ENCODE measurements at regions not wholly inside any gene's neighbourhood (a gene's known extent, or its start where the extent isn't known, plus 50 kb on each side); places are given as distances from the start of the nearest gene placed in this dataset.

DNA sequence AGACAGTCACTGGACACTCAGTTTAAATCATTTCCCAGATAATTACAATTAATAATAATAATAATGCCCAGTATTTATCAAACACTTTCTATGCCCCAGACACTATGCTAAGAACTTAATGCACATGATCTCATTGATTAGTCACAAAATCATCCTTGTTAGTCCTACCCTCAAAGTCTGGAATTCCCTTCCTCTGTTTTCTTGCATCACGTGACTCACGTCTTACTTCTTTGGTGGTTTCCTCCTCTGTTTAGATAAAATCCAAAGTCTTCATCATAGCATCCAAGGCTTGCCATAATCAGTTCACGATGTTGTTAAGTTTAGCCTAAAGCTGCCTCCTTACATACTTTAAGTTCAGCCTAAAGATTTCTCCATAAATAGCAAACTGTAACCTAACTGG, 471.9 kb downstream of the PMP22 start:
- no peaks in the 10 kb centered on the region for H3F3A ChIP-seq (ENCODE audit: low read depth)
- H3K79me2 ChIP-seq (ENCODE audit: low read depth): no peaks in the 10 kb centered on the region
- no peak overlapping the region for H3K27ac Mint-ChIP-seq
- no peak overlapping the region for H3K9ac ChIP-seq
- TF ChIP-seq, protein P1, sequence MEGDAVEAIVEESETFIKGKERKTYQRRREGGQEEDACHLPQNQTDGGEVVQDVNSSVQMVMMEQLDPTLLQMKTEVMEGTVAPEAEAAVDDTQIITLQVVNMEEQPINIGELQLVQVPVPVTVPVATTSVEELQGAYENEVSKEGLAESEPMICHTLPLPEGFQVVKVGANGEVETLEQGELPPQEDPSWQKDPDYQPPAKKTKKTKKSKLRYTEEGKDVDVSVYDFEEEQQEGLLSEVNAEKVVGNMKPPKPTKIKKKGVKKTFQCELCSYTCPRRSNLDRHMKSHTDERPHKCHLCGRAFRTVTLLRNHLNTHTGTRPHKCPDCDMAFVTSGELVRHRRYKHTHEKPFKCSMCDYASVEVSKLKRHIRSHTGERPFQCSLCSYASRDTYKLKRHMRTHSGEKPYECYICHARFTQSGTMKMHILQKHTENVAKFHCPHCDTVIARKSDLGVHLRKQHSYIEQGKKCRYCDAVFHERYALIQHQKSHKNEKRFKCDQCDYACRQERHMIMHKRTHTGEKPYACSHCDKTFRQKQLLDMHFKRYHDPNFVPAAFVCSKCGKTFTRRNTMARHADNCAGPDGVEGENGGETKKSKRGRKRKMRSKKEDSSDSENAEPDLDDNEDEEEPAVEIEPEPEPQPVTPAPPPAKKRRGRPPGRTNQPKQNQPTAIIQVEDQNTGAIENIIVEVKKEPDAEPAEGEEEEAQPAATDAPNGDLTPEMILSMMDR (IDR thresholded peaks at IDR 0.05): no peak
- TF ChIP-seq EZH2phosphoT487 (IDR thresholded peaks at IDR 0.05): no peak
- no peaks in the 10 kb centered on the region for H3K27me3 ChIP-seq
- DNase-seq (ENCODE audit: low spot score): no peak
- H3K4me2 ChIP-seq: no peak overlapping the region
- peaks cover 12% of the 10 kb centered on the region for H3K4me1 ChIP-seq
- no peak overlapping the region for H3K4me3 Mint-ChIP-seq
- H3K27ac ChIP-seq: no peak overlapping the region
- H2AFZ ChIP-seq (replicated peaks): no peak overlapping the region
- no peaks in the 10 kb centered on the region for H3K36me3 ChIP-seq
- H4K20me1 ChIP-seq (ENCODE audit: low read depth): no peaks in the 10 kb centered on the region
- H3K9me3 Mint-ChIP-seq: peaks cover under 1% of the 10 kb centered on the region
- H3K36me3 Mint-ChIP-seq: no peaks in the 10 kb centered on the region
- no peaks in the 10 kb centered on the region for H3K27me3 Mint-ChIP-seq (ENCODE audit: insufficient read depth, low read depth)
- H3K9me3 ChIP-seq (ENCODE audit: low read depth): no peaks in the 10 kb centered on the region
- H3K4me3 ChIP-seq: no peak overlapping the region
- H3K4me1 Mint-ChIP-seq: peaks cover 24% of the 10 kb centered on the region

DNA sequence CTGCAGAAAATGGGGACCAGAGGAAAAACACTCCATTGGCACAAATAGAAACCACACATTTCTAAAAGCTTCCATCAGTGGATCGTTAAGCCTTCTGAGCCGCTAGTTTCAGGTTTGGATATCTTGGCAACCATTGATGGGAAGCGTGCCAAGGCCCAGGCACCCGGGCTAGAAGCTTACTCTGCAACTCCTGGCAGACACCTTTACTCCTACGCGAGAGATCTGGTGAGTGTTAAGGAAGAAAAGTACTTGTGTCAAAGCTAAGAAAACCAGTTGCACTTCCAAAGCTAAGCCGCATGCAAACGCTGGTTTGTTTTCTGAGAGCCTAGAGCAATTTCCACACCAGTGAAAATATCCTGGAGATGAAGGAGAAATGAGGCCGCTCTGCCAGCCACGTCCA, 472.4 kb downstream of the PMP22 start:
- Histone ChIP-seq H3F3A (ENCODE audit: low read depth) (no peaks in the 10 kb centered on the region), H3K9ac (no peak overlapping the region), H2AFZ (replicated peaks) (no peak overlapping the region), H3K4me3 (no peak overlapping the region), H3K27me3 (no peaks in the 10 kb centered on the region), H3K9me3 (ENCODE audit: low read depth) (no peaks in the 10 kb centered on the region), H3K36me3 (no peaks in the 10 kb centered on the region), H3K4me1 (peaks cover 12% of the 10 kb centered on the region), H4K20me1 (ENCODE audit: low read depth) (no peaks in the 10 kb centered on the region), H3K79me2 (ENCODE audit: low read depth) (no peaks in the 10 kb centered on the region), H3K27ac (no peak overlapping the region), H3K4me2 (no peak overlapping the region)
- DNase-seq (ENCODE audit: low spot score): no peak
- peaks cover 3% of the 10 kb centered on the region for H3K9me3 Mint-ChIP-seq
- H3K27me3 Mint-ChIP-seq (ENCODE audit: insufficient read depth, low read depth): no peaks in the 10 kb centered on the region
- H3K4me1 Mint-ChIP-seq: peaks cover 24% of the 10 kb centered on the region
- no peaks in the 10 kb centered on the region for H3K36me3 Mint-ChIP-seq
- H3K4me3 Mint-ChIP-seq: no peak overlapping the region
- H3K27ac Mint-ChIP-seq: no peak overlapping the region
- TF ChIP-seq EZH2 (IDR thresholded peaks at IDR 0.05) (no peak), EZH2phosphoT487 (IDR thresholded peaks at IDR 0.05) (no peak)
- TF ChIP-seq, protein P1 (IDR thresholded peaks at IDR 0.05): no peak

DNA sequence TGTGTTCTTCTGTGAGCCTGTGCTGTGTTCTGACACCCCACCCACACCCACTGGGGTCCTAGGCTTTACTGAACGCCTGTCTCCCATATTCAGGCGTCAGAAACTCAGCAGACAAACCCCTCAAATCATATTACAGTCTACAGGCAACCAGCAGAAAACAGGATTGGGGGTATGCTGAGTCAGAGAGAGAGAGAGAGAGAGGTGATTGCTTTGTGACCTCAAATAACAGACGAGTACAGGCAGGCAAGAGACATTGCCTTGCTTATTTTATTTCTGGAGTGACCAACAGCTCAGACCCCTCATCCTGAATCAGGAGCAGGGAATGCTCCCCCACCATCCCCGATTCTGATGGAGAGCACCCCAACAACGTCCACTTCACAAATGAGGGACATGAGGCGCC, 473.9 kb downstream of the PMP22 start:
- Histone ChIP-seq H3K9me3 (ENCODE audit: low read depth) (no peaks in the 10 kb centered on the region), H3K4me1 (peaks cover 4% of the 10 kb centered on the region), H4K20me1 (ENCODE audit: low read depth) (no peaks in the 10 kb centered on the region), H3K79me2 (ENCODE audit: low read depth) (no peaks in the 10 kb centered on the region), H2AFZ (replicated peaks) (no peak overlapping the region), H3K4me2 (no peak overlapping the region), H3K27me3 (no peaks in the 10 kb centered on the region), H3F3A (ENCODE audit: low read depth) (no peaks in the 10 kb centered on the region), H3K27ac (no peak overlapping the region), H3K4me3 (no peak overlapping the region), H3K9ac (no peak overlapping the region), H3K36me3 (no peaks in the 10 kb centered on the region)
- H3K4me3 Mint-ChIP-seq: no peak overlapping the region
- no peak for DNase-seq (ENCODE audit: low spot score)
- no peaks in the 10 kb centered on the region for H3K27me3 Mint-ChIP-seq (ENCODE audit: insufficient read depth, low read depth)
- TF ChIP-seq EZH2phosphoT487 (IDR thresholded peaks at IDR 0.05) (no peak), EZH2 (IDR thresholded peaks at IDR 0.05) (no peak)
- TF ChIP-seq, protein P1 (IDR thresholded peaks at IDR 0.05): no peak
- H3K36me3 Mint-ChIP-seq: no peaks in the 10 kb centered on the region
- no peak overlapping the region for H3K27ac Mint-ChIP-seq
- H3K4me1 Mint-ChIP-seq: peaks cover 22% of the 10 kb centered on the region
- peaks cover 3% of the 10 kb centered on the region for H3K9me3 Mint-ChIP-seq

DNA sequence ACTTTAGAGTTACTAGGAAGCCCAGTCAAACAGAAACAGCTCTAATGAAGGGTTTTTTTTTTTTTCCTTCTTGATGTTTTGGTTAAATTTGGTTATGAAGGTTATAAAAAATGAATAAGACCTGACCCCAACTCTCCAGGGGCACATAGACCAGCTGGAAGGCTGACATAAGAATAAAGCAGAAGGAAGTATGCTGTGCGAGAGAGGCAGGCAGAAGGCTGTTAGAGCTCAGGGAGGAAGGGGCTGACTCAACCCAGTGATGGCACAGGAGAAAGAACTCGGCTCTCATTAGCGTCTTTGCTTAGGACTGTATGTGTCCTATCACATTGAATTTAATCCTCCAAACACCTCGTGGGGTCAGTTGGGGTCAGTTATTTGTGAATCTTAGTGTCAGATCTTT, 474.6 kb downstream of the PMP22 start:
- Histone ChIP-seq H3K9me3 (ENCODE audit: low read depth) (no peaks in the 10 kb centered on the region), H3F3A (ENCODE audit: low read depth) (no peaks in the 10 kb centered on the region)

More for the DNA sequence above, 474.6 kb downstream of the PMP22 start:
- peaks cover 4% of the 10 kb centered on the region for H3K4me1 ChIP-seq
- Mint-ChIP-seq H3K9me3 (peaks cover 5% of the 10 kb centered on the region), H3K27ac (no peak overlapping the region), H3K4me3 (no peak overlapping the region), H3K4me1 (peaks cover 22% of the 10 kb centered on the region), H3K27me3 (ENCODE audit: insufficient read depth, low read depth) (no peaks in the 10 kb centered on the region), H3K36me3 (no peaks in the 10 kb centered on the region)
- H3K79me2 ChIP-seq (ENCODE audit: low read depth): no peaks in the 10 kb centered on the region
- no peak overlapping the region for H3K9ac ChIP-seq
- peak; percentile 6 for DNase-seq (ENCODE audit: low spot score)
- no peak overlapping the region for H3K4me3 ChIP-seq
- no peak overlapping the region for H3K4me2 ChIP-seq
- no peak overlapping the region for H2AFZ ChIP-seq (replicated peaks)
- no peak overlapping the region for H3K27ac ChIP-seq
- H3K36me3 ChIP-seq: no peaks in the 10 kb centered on the region
- no peaks in the 10 kb centered on the region for H3K27me3 ChIP-seq
- TF ChIP-seq, protein P1 (IDR thresholded peaks at IDR 0.05): no peak
- H4K20me1 ChIP-seq (ENCODE audit: low read depth): no peaks in the 10 kb centered on the region
